ENCODE measurements at regions not wholly inside any gene's neighbourhood (a gene's known extent, or its start where the extent isn't known, plus 50 kb on each side); places are given as distances from the start of the nearest gene placed in this dataset.

DNA sequence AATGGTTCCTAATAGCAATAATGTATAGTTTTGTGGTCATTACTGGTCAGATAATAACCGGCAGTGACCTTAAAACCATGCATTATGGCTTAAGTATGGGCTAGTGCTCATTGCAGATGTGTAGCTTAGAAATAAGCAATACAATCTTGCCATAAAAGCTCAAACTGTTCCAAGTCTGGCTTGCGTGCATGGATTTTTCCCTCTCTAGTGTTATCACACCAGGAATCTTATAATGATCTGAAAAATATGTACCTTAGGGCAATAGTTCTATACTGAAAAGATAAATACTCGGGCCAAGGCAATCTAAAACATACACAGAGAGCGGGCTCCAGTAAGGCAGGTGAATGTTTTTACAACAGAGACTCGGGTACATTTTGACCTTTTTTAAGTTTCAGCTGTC is 157.8 kb downstream of the DHX15 start:
- H3K4me3 ChIP-seq, result no peak overlapping the region
- WGBS, 3 donors, result 68 to 78% (median 71%) methylated on average over 5 of the region's 5 CpGs
- TF ChIP-seq, protein P1, sequence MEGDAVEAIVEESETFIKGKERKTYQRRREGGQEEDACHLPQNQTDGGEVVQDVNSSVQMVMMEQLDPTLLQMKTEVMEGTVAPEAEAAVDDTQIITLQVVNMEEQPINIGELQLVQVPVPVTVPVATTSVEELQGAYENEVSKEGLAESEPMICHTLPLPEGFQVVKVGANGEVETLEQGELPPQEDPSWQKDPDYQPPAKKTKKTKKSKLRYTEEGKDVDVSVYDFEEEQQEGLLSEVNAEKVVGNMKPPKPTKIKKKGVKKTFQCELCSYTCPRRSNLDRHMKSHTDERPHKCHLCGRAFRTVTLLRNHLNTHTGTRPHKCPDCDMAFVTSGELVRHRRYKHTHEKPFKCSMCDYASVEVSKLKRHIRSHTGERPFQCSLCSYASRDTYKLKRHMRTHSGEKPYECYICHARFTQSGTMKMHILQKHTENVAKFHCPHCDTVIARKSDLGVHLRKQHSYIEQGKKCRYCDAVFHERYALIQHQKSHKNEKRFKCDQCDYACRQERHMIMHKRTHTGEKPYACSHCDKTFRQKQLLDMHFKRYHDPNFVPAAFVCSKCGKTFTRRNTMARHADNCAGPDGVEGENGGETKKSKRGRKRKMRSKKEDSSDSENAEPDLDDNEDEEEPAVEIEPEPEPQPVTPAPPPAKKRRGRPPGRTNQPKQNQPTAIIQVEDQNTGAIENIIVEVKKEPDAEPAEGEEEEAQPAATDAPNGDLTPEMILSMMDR (IDR thresholded peaks at IDR 0.05), result no peak
- TF ChIP-seq POLR2A (IDR thresholded peaks at IDR 0.05), result no peak
- TF ChIP-seq EP300 (IDR thresholded peaks at IDR 0.05), result no peak
- H3K27me3 ChIP-seq, result no peaks in the 10 kb centered on the region
- intact Hi-C loops (cut with DNase I), result no loop called here
- no peaks in the 10 kb centered on the region for H3K36me3 ChIP-seq
- no peak overlapping the region for H3K27ac ChIP-seq
- H3K4me1 ChIP-seq (ENCODE audit: insufficient read depth), result no peaks in the 10 kb centered on the region
- H3K9me3 ChIP-seq, result no peaks in the 10 kb centered on the region
- DNase-seq, result no peak

DNA sequence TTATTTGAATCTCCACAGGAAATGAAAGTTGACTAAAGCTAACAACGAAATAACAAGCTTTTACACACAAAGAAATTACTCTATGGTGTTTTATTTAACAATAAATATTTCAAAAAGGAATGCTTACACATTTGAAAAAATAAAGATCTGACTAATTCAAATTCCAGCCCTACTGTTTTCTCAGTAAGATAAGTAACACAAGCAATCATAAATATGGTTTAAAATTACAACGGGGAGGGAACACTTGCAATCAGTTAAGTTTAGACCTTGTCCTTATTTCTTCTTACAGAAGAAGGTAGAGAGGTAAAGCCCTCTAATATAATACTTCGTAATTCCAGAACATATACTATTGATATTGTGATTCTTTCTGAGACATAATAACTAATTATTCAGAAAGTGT is 158.5 kb downstream of the DHX15 start:
- 7 to 15% (median 11%) methylated on average over 3 of the region's 3 CpGs for WGBS, 3 donors
- no peak for DNase-seq

GRCh38 chr4:24423670-24424069 is 160.7 kb downstream of the DHX15 start:
- no peak for DNase-seq
- no peaks in the 10 kb centered on the region for H3K27me3 ChIP-seq
- H3K9me3 ChIP-seq, result no peaks in the 10 kb centered on the region
- intact Hi-C loops (cut with DNase I), result no loop called here
- 94 to 96% (median 95%) methylated on average over 3 of the region's 3 CpGs for WGBS, 3 donors
- TF ChIP-seq EP300 (IDR thresholded peaks at IDR 0.05) (no peak), POLR2A (IDR thresholded peaks at IDR 0.05) (no peak)
- TF ChIP-seq, protein P1 (IDR thresholded peaks at IDR 0.05), result no peak
- H3K4me3 ChIP-seq, result no peak overlapping the region
- H3K4me1 ChIP-seq (ENCODE audit: insufficient read depth), result no peaks in the 10 kb centered on the region
- no peak overlapping the region for H3K27ac ChIP-seq
- H3K36me3 ChIP-seq, result no peaks in the 10 kb centered on the region

More for the DNA sequence above, 158.5 kb downstream of the DHX15 start:
- H3K36me3 ChIP-seq, result no peaks in the 10 kb centered on the region
- TF ChIP-seq, protein P1 (IDR thresholded peaks at IDR 0.05), result no peak
- no peak for TF ChIP-seq POLR2A (IDR thresholded peaks at IDR 0.05)
- H3K9me3 ChIP-seq, result no peaks in the 10 kb centered on the region
- H3K4me1 ChIP-seq (ENCODE audit: insufficient read depth), result no peaks in the 10 kb centered on the region
- intact Hi-C loops (cut with DNase I), result no loop called here
- no peak overlapping the region for H3K4me3 ChIP-seq
- no peak overlapping the region for H3K27ac ChIP-seq
- no peaks in the 10 kb centered on the region for H3K27me3 ChIP-seq

DNA sequence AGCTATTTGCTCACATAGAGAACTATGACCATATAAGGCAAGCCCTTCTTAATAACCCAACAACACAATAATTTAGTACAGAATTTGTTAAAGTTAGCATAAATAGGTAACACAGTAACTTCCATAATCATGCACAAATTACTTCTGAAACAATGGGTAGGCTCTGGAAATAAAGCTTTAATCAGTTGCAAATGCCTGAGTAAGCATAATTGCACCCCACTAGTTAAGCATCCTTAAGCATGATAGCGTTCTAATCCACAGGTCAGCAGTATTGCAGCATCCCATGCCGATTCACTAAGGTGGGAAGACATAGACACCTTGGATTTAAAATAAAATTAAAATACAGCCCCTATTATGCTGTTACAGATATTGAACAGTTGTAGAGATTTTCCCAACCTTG is 161.7 kb downstream of the DHX15 start:
- TF ChIP-seq POLR2A (IDR thresholded peaks at IDR 0.05), result no peak
- TF ChIP-seq, protein P1 (IDR thresholded peaks at IDR 0.05), result no peak
- no peaks in the 10 kb centered on the region for H3K27me3 ChIP-seq
- H3K9me3 ChIP-seq, result no peaks in the 10 kb centered on the region
- 88 to 94% (median 93%) methylated on average over 2 of the region's 2 CpGs for WGBS, 3 donors
- H3K4me3 ChIP-seq, result no peak overlapping the region
- H3K36me3 ChIP-seq, result no peaks in the 10 kb centered on the region
- intact Hi-C loops (cut with DNase I), result no loop called here
- no peak overlapping the region for H3K27ac ChIP-seq
- DNase-seq, result no peak
- H3K4me1 ChIP-seq (ENCODE audit: insufficient read depth), result no peaks in the 10 kb centered on the region

Measured in ovary (tissue), 7 donors.